SK-N-MC (cell line): ENCODE measurements at regions not wholly inside any gene's neighbourhood (a gene's known extent, or its start where the extent isn't known, plus 50 kb on each side); places are given as distances from the start of the nearest gene placed in this dataset.

Experiments used
- EZH2 ChIP-seq: fragments of 200-600 bp; sonication (generic); IDR thresholded peaks from one replicate; pipeline ENCODE4 v1.6.1; 2017; ENCODE audit warnings: antibody characterized with exemption
- FOXP2 ChIP-seq: optimal IDR thresholded peaks from 2 replicates; pipeline ENCODE3; 2011; ENCODE audit warnings: mild to moderate bottlenecking, moderate library complexity; ENCODE audit not compliant: insufficient read depth; ENCODE audit errors: extremely low read length, control extremely low read depth
- POLR2AphosphoS5 ChIP-seq: IDR thresholded peaks from 2 replicates; pipeline ENCODE4 v1.6.1; 2012; ENCODE audit warnings: mild to moderate bottlenecking, low read depth, low read length, borderline replicate concordance

- TF ChIP-seq EZH2: no peak
- no peak for TF ChIP-seq POLR2AphosphoS5
- TF ChIP-seq FOXP2: no peak
These were observed 167.5 kb downstream of the GPX5 start for GRCh38 chr6:28693033-28693750.
